ENCODE measurements at regions not wholly inside any gene's neighbourhood (a gene's known extent, or its start where the extent isn't known, plus 50 kb on each side); places are given as distances from the start of the nearest gene placed in this dataset.

- Histone ChIP-seq H3K4me3 (no peak overlapping the region), H3K4me2 (ENCODE audit: insufficient read depth, low read length) (no peak overlapping the region), H3K27me3 (ENCODE audit: control insufficient read depth in 2 of 2, insufficient read depth in 2 of 2, low read length in 2 of 2) (no peaks in the 10 kb centered on the region), H3K9me3 (replicated peaks; ENCODE audit: control insufficient read depth, insufficient read depth, low read depth, low read length) (no peaks in the 10 kb centered on the region), H3K27ac (ENCODE audit: extremely low read depth, low read depth, low read length) (no peak overlapping the region), H3K9me1 (ENCODE audit: control insufficient read depth, insufficient read depth, low read length) (peaks cover 5% of the 10 kb centered on the region), H3K36me3 (ENCODE audit: control insufficient read depth, insufficient read depth, low read length) (no peaks in the 10 kb centered on the region), H3K79me2 (ENCODE audit: control insufficient read depth, insufficient read depth, low read length) (peaks cover 49% of the 10 kb centered on the region), H4K20me1 (replicated peaks; ENCODE audit: control insufficient read depth, insufficient read depth, low read length) (peaks cover 21% of the 10 kb centered on the region), H3K4me1 (replicated peaks in 1 of 2; ENCODE audit: control insufficient read depth in 2 of 2, insufficient read depth in 2 of 2, low read length in 2 of 2) (peaks cover 51 to 54% of the 10 kb centered on the region in 2 experiments), H3K9ac (ENCODE audit: insufficient read depth in 1 of 2, low read depth in 2 of 2, low read length in 2 of 2) (peak overlapping the region in 1 of 2 experiments; percentile 28; a peak in 1 of 4 replicates), H2AFZ (ENCODE audit: low read depth, low read length) (no peak overlapping the region)
- intact Hi-C loops (cut with micrococcal nuclease) (no loop called here), in situ Hi-C loops (cut with MboI) (no loop called here)
- DNase-seq (ENCODE audit: extremely low read depth in 1 of 4, low spot score in 3 of 4) (no peak), ATAC-seq (no peak), FAIRE-seq (no peak)
- ChIA-PET POLR2A (interaction anchor here (0.7 to 1.3 kb wide), 2 partner anchors 13 to 17 kb away, joined by 3 to 5 read pairs; no protein-coding TSS in a partner anchor), CTCF (ENCODE audit: low intra/inter-chr PET ratio) (no interaction called here)
- BruUV-seq (replicated peaks) = no TSS peak
- TF ChIP-seq ZNF436 (CRISPR knock-in tag; IDR thresholded peaks at IDR 0.05) (peak; percentile 46; the same call in 1 of the 2 replicates), TEAD1 (CRISPR knock-in tag; IDR thresholded peaks at IDR 0.05) (no peak), ZFP36 (IDR thresholded peaks at IDR 0.05; ENCODE audit: low read depth, low read length, partially characterized antibody) (peak; percentile 96), ZNF239 (CRISPR knock-in tag; IDR thresholded peaks at IDR 0.05) (no peak)
- 89% methylated on average over 8 of the region's 8 CpGs for WGBS (ENCODE audit: insufficient coverage, low coverage, missing lambda C conversion rate)
These were observed 303.0 kb downstream of the SEC14L1 start for GRCh38 chr17:77443748-77444260.

DNA sequence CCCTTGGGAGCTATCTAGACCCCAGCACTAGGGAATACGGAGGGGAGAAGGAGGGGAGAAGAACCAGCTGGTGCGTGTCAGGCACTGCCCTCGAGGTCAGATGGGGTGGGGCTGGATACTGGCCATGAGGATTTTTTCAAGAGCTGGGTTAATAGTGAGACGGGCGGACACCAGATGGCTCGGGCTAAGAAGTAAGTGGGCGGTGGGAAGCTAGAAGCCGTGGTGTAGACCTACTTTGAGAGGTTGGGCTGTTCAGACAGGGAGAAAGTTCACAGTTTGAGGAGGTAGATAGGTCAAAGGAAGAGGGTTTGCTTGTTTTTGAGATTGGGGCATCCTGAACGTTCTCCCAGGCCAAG is 303.8 kb downstream of the SEC14L1 start:
- 37% methylated on average over 7 of the region's 9 CpGs for WGBS (ENCODE audit: insufficient coverage, low coverage, missing lambda C conversion rate)
- no TSS peak for BruUV-seq (replicated peaks)
- Histone ChIP-seq H3K9me1 (ENCODE audit: control insufficient read depth, insufficient read depth, low read length) (peaks cover 3% of the 10 kb centered on the region), H3K9me3 (replicated peaks; ENCODE audit: control insufficient read depth, insufficient read depth, low read depth, low read length) (no peaks in the 10 kb centered on the region), H3K79me2 (ENCODE audit: control insufficient read depth, insufficient read depth, low read length) (peaks cover 52% of the 10 kb centered on the region), H4K20me1 (replicated peaks; ENCODE audit: control insufficient read depth, insufficient read depth, low read length) (peaks cover 15% of the 10 kb centered on the region), H3K27ac (ENCODE audit: extremely low read depth, low read depth, low read length) (no peak overlapping the region), H3K4me1 (replicated peaks in 1 of 2; ENCODE audit: control insufficient read depth in 2 of 2, insufficient read depth in 2 of 2, low read length in 2 of 2) (peaks cover 53 to 54% of the 10 kb centered on the region in 2 experiments), H3K4me3 (no peak overlapping the region), H3K4me2 (ENCODE audit: insufficient read depth, low read length) (no peak overlapping the region), H3K27me3 (ENCODE audit: control insufficient read depth in 2 of 2, insufficient read depth in 2 of 2, low read length in 2 of 2) (no peaks in the 10 kb centered on the region), H3K9ac (ENCODE audit: insufficient read depth in 1 of 2, low read depth in 2 of 2, low read length in 2 of 2) (peak overlapping the region in 1 of 2 experiments; percentile 65; a peak in 1 of 4 replicates), H2AFZ (ENCODE audit: low read depth, low read length) (no peak overlapping the region), H3K36me3 (ENCODE audit: control insufficient read depth, insufficient read depth, low read length) (no peaks in the 10 kb centered on the region)
- DNase-seq (ENCODE audit: extremely low read depth in 1 of 4, low spot score in 3 of 4) = peak; percentile 44 to 61 (median 54)
- ChIA-PET POLR2A (interaction anchor here (0.9 to 1.3 kb wide), 3 partner anchors 16 to 91 kb away, joined by 3 to 8 read pairs (median 5); no protein-coding TSS in a partner anchor), CTCF (ENCODE audit: low intra/inter-chr PET ratio) (no interaction called here)
- peak; percentile 79 for FAIRE-seq
- in situ Hi-C loops (cut with MboI) (no loop called here), intact Hi-C loops (cut with micrococcal nuclease) (no loop called here)
- TF ChIP-seq ZNF146 (CRISPR knock-in tag; IDR thresholded peaks at IDR 0.05; ENCODE audit: unreplicated experiment) = no peak
- peak; percentile 50 for TF ChIP-seq EGR1 (conservative IDR thresholded peaks at IDR 0.05)
- no peak for TF ChIP-seq CXXC5 (CRISPR knock-in tag; IDR thresholded peaks at IDR 0.05)
- TF ChIP-seq ZBTB7A (IDR thresholded peaks at IDR 0.05; ENCODE audit: borderline replicate concordance, control insufficient read depth, low read depth, low read length) = peak; percentile 44; the same call in 1 of the 2 replicates
- ATAC-seq = peak; percentile 51
